ENCODE measurements at regions not wholly inside any gene's neighbourhood (a gene's known extent, or its start where the extent isn't known, plus 50 kb on each side); places are given as distances from the start of the nearest gene placed in this dataset.
A peak's percentile ranks its signal among the peaks of the same experiment; 100 is the strongest.

- peak; percentile 6 for DNase-seq
- no TSS peak for BruUV-seq (replicated peaks)
- POLR2A ChIA-PET (ENCODE audit: unreplicated experiment) = no interaction called here
These were observed 68.0 kb downstream of the GRIN2B start for GRCh38 chr12:13913371-13913770.

DNA sequence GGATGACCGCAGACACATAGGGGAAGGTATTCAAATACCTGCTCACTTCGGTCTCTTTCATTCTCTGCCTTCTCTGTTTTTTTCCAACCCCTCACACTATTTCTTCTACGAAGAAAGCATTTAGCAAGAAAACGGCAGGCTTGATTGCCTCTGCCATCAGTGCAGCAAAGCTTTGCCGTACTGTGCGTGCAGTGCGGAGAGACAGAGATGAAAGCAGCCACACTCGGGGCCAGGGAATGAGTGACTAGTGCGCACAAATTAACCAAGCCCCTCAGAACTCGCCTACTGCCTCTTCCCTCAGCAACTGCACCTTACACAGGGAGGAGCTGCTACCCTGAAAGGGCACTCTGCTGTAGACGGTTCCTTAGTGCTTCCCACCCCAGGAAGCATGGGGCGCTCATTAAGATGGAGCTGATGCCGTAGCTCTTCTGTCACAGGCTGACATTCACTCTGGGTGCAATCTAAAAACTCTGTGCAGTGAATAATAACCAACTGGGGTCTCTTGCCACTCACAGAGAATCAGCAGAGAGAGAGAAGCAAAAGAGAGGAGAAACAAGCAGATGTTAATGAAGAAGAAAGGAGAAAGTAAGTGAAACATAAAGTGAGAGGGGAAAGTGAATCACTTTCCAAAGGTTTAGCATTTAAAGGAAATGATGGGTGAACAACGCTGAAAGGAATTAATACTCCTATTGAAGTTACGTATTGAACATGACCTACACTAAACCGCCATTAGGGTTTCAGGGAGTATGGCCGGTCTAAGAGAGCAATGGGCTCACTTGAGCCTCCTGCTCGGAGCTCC is 69.4 kb downstream of the GRIN2B start:
- Histone ChIP-seq H3K4me2 (ENCODE audit: low read length) (no peak overlapping the region), H3K4me1 (ENCODE audit: insufficient read depth, low read length) (no peaks in the 10 kb centered on the region), H3K9ac (ENCODE audit: low read length) (no peak overlapping the region), H3K4me3 (ENCODE audit: low read length) (no peak overlapping the region), H3F3A (ENCODE audit: low read length, unreplicated experiment) (no peaks in the 10 kb centered on the region), H2AFZ (ENCODE audit: low read length) (no peak overlapping the region), H4K20me1 (ENCODE audit: low read length) (no peaks in the 10 kb centered on the region), H3K27ac (ENCODE audit: low read length) (no peak overlapping the region), H3K9me2 (replicated peaks; ENCODE audit: low read length) (no peaks in the 10 kb centered on the region), H3K36me3 (ENCODE audit: low read depth, low read length) (no peaks in the 10 kb centered on the region), H3K27me3 (ENCODE audit: low read length) (peaks cover 56% of the 10 kb centered on the region), H3K79me2 (ENCODE audit: low read length) (no peaks in the 10 kb centered on the region), H3K9me3 (ENCODE audit: low read length) (no peaks in the 10 kb centered on the region)
- CTCF ChIA-PET = no interaction called here
- ATAC-seq (no peak), DNase-seq (no peak)
- TF ChIP-seq EZH2phosphoT487 (IDR thresholded peaks at IDR 0.05; ENCODE audit: borderline replicate concordance, low read length) (no peak), EZH2 (IDR thresholded peaks at IDR 0.05; ENCODE audit: low read length, unreplicated experiment) (no peak)
- TF ChIP-seq, protein P1, sequence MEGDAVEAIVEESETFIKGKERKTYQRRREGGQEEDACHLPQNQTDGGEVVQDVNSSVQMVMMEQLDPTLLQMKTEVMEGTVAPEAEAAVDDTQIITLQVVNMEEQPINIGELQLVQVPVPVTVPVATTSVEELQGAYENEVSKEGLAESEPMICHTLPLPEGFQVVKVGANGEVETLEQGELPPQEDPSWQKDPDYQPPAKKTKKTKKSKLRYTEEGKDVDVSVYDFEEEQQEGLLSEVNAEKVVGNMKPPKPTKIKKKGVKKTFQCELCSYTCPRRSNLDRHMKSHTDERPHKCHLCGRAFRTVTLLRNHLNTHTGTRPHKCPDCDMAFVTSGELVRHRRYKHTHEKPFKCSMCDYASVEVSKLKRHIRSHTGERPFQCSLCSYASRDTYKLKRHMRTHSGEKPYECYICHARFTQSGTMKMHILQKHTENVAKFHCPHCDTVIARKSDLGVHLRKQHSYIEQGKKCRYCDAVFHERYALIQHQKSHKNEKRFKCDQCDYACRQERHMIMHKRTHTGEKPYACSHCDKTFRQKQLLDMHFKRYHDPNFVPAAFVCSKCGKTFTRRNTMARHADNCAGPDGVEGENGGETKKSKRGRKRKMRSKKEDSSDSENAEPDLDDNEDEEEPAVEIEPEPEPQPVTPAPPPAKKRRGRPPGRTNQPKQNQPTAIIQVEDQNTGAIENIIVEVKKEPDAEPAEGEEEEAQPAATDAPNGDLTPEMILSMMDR (conservative IDR thresholded peaks at IDR 0.05; ENCODE audit: low read depth, low read length) = no peak
- intact Hi-C loops (cut with micrococcal nuclease) = no loop called here
- no TSS peak for BruUV-seq (replicated peaks)
- POLR2A ChIA-PET (ENCODE audit: unreplicated experiment) = no interaction called here

More at GRCh38 chr12:13913371-13913770, 68.0 kb downstream of the GRIN2B start:
- H3K4me2 ChIP-seq (ENCODE audit: low read length) = no peak overlapping the region
- H3F3A ChIP-seq (ENCODE audit: low read length, unreplicated experiment) = no peaks in the 10 kb centered on the region
- H3K36me3 ChIP-seq (ENCODE audit: low read depth, low read length) = no peaks in the 10 kb centered on the region
- CTCF ChIA-PET = no interaction called here
- no peaks in the 10 kb centered on the region for H3K79me2 ChIP-seq (ENCODE audit: low read length)
- no peak for ATAC-seq
- H3K9ac ChIP-seq (ENCODE audit: low read length) = no peak overlapping the region
- no peaks in the 10 kb centered on the region for H3K9me2 ChIP-seq (replicated peaks; ENCODE audit: low read length)
- intact Hi-C loops (cut with micrococcal nuclease) = no loop called here
- H3K27me3 ChIP-seq (ENCODE audit: low read length) = peaks cover 54% of the 10 kb centered on the region
- H3K4me1 ChIP-seq (ENCODE audit: insufficient read depth, low read length) = no peaks in the 10 kb centered on the region
- TF ChIP-seq EZH2phosphoT487 (IDR thresholded peaks at IDR 0.05; ENCODE audit: borderline replicate concordance, low read length) (no peak), EZH2 (IDR thresholded peaks at IDR 0.05; ENCODE audit: low read length, unreplicated experiment) (no peak)
- TF ChIP-seq, protein P1 (conservative IDR thresholded peaks at IDR 0.05; ENCODE audit: low read depth, low read length) = peak; percentile 19; the same call in 1 of the 2 replicates
- no peak overlapping the region for H3K27ac ChIP-seq (ENCODE audit: low read length)
- H3K4me3 ChIP-seq (ENCODE audit: low read length) = no peak overlapping the region
- no peaks in the 10 kb centered on the region for H4K20me1 ChIP-seq (ENCODE audit: low read length)
- no peaks in the 10 kb centered on the region for H3K9me3 ChIP-seq (ENCODE audit: low read length)
- H2AFZ ChIP-seq (ENCODE audit: low read length) = no peak overlapping the region

GRCh38 chr12:13905794-13906193 is 75.6 kb downstream of the GRIN2B start:
- no peaks in the 10 kb centered on the region for H3K79me2 ChIP-seq (ENCODE audit: low read length)
- H3K4me1 ChIP-seq (ENCODE audit: insufficient read depth, low read length) = no peaks in the 10 kb centered on the region
- no peaks in the 10 kb centered on the region for H4K20me1 ChIP-seq (ENCODE audit: low read length)
- H3K27ac ChIP-seq (ENCODE audit: low read length) = no peak overlapping the region
- H3K9me2 ChIP-seq (replicated peaks; ENCODE audit: low read length) = no peaks in the 10 kb centered on the region
- H3K9me3 ChIP-seq (ENCODE audit: low read length) = no peaks in the 10 kb centered on the region
- no peak overlapping the region for H3K4me3 ChIP-seq (ENCODE audit: low read length)
- peaks cover 41% of the 10 kb centered on the region for H3K27me3 ChIP-seq (ENCODE audit: low read length)
- BruUV-seq (replicated peaks) = no TSS peak
- intact Hi-C loops (cut with micrococcal nuclease) = no loop called here
- ChIA-PET POLR2A (ENCODE audit: unreplicated experiment) (no interaction called here), CTCF (no interaction called here)
- no peak overlapping the region for H2AFZ ChIP-seq (ENCODE audit: low read length)
- DNase-seq = no peak
- no peak for ATAC-seq
- TF ChIP-seq, protein P1 (conservative IDR thresholded peaks at IDR 0.05; ENCODE audit: low read depth, low read length) = no peak
- TF ChIP-seq EZH2phosphoT487 (IDR thresholded peaks at IDR 0.05; ENCODE audit: borderline replicate concordance, low read length) = no peak
- TF ChIP-seq EZH2 (IDR thresholded peaks at IDR 0.05; ENCODE audit: low read length, unreplicated experiment) = no peak
- no peak overlapping the region for H3K9ac ChIP-seq (ENCODE audit: low read length)
- H3F3A ChIP-seq (ENCODE audit: low read length, unreplicated experiment) = no peaks in the 10 kb centered on the region
- no peak overlapping the region for H3K4me2 ChIP-seq (ENCODE audit: low read length)
- no peaks in the 10 kb centered on the region for H3K36me3 ChIP-seq (ENCODE audit: low read depth, low read length)
